H1 (cell line): ENCODE measurements at regions not wholly inside any gene's neighbourhood (a gene's known extent, or its start where the extent isn't known, plus 50 kb on each side); places are given as distances from the start of the nearest gene placed in this dataset.

Source experiments
- CBX5 ChIP-seq: fragments of 300-800, 300-1000 bp; sonication (generic); IDR thresholded peaks from 2 replicates; pipeline ENCODE4 v1.7.1; 2016; ENCODE audit warnings: antibody characterized with exemption, low read length, low read depth
- RNF2 ChIP-seq: fragments of 200-900, 300-1000 bp; sonication (generic); IDR thresholded peaks from 2 replicates; pipeline ENCODE4 v1.7.1; 2016; ENCODE audit warnings: borderline replicate concordance, low read depth, mild to moderate bottlenecking, antibody characterized with exemption, low read length; ENCODE audit not compliant: poor library complexity, severe bottlenecking; ENCODE audit errors: missing control alignments
- SAP30 ChIP-seq: fragments of 300-600 bp; sonication (generic); IDR thresholded peaks from 2 replicates; pipeline ENCODE4 v1.7.1; 2012; ENCODE audit warnings: low read length, moderate library complexity, mild to moderate bottlenecking, inconsistent platforms; ENCODE audit not compliant: insufficient read depth, insufficient replicate concordance

- TF ChIP-seq CBX5: no peak
- no peak for TF ChIP-seq RNF2
- no peak for TF ChIP-seq SAP30
Measured at GRCh38 chr2:118747637-118748036, 99.8 kb downstream of the EN1 start (continued).
